ENCODE measurements at regions not wholly inside any gene's neighbourhood (a gene's known extent, or its start where the extent isn't known, plus 50 kb on each side); places are given as distances from the start of the nearest gene placed in this dataset.

DNA sequence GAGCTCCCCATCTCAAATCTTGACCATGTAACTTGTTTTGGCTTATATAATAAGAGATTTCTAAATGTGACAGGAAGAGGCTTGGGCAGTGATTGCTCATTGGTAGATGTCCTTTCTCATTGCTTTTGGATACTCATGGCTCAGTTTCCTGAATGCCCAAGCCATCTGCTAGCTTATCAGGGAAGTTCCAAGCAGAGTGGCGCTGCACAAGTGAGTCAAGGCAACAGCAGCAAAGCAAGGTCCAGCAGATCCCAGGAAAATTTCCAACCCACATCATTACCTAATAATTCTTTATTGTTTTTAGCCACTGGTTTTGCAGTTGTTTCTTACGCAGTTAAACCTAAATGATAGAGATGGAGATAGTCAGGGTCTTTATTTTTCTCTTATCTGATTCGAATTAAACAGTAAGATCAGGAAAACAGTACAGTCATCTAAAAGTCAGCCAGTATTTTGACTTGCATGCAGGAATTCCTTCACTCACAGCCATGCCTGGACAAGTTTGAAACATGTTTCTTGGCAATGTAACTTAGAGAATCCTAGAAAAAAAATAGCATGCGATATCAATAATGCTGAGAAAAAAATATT is 349.7 kb upstream of the TMEFF2 start:
- TF ChIP-seq POLR2AphosphoS5 (IDR thresholded peaks at IDR 0.05; ENCODE audit: low read depth, low read length), result no peak
- no peak for TF ChIP-seq TAF1 (IDR thresholded peaks at IDR 0.05; ENCODE audit: borderline replicate concordance, low read depth, low read length)
- no peak for TF ChIP-seq POLR2A (IDR thresholded peaks at IDR 0.05; ENCODE audit: low read depth, low read length)

Data from GM12892 (cell line).